ENCODE measurements at regions not wholly inside any gene's neighbourhood (a gene's known extent, or its start where the extent isn't known, plus 50 kb on each side); places are given as distances from the start of the nearest gene placed in this dataset.
A peak's percentile ranks its signal among the peaks of the same experiment; 100 is the strongest.

GRCh38 chr4:134634301-134634700, 432.7 kb upstream of the PABPC4L start:
- no peak for DNase-seq (ENCODE audit: low read depth, low spot score)
- ChIA-PET POLR2A (no interaction called here), CTCF (no interaction called here)
- no peaks in the 10 kb centered on the region for H3K4me1 ChIP-seq (ENCODE audit: control insufficient read depth, extremely low read depth, insufficient read depth, low read length)
- no peaks in the 10 kb centered on the region for H3K9me1 ChIP-seq (replicated peaks; ENCODE audit: control insufficient read depth, extremely low read depth, insufficient read depth, low read length)
- H3K79me2 ChIP-seq (ENCODE audit: control insufficient read depth, insufficient read depth, low read length) = no peaks in the 10 kb centered on the region
- no peaks in the 10 kb centered on the region for H3K27me3 ChIP-seq (ENCODE audit: control insufficient read depth in 2 of 2, insufficient read depth in 2 of 2, low read length in 2 of 2)
- BruUV-seq (replicated peaks) = no TSS peak
- H3K4me3 ChIP-seq (replicated peaks in 1 of 3; ENCODE audit: insufficient read depth in 1 of 3, low read depth in 1 of 3, low read length in 3 of 3) = no peak overlapping the region
- no peak for FAIRE-seq
- no peak overlapping the region for H3K27ac ChIP-seq (ENCODE audit: insufficient read depth, low read depth, low read length)
- H3K4me2 ChIP-seq (ENCODE audit: insufficient read depth, low read length) = no peak overlapping the region
- H3K9me3 ChIP-seq (replicated peaks; ENCODE audit: control insufficient read depth, insufficient read depth, low read length) = no peaks in the 10 kb centered on the region
- H2AFZ ChIP-seq (ENCODE audit: low read depth, low read length) = peak overlapping the region; percentile 4
- dilution Hi-C loops (cut with MboI; ENCODE audit: extremely low pct_ligation_motif_present, low sequenced_read_pairs) (no loop called here), intact Hi-C loops (cut with micrococcal nuclease) (no loop called here)
- no peak overlapping the region for H3K9ac ChIP-seq (replicated peaks; ENCODE audit: extremely low read depth, insufficient read depth, low read length)
- no peaks in the 10 kb centered on the region for H4K20me1 ChIP-seq (replicated peaks; ENCODE audit: control insufficient read depth, extremely low read depth, insufficient read depth, low read length)
- no peaks in the 10 kb centered on the region for H3K36me3 ChIP-seq (ENCODE audit: control insufficient read depth in 2 of 2, extremely low read depth in 1 of 2, insufficient read depth in 2 of 2, low read length in 2 of 2)
- TF ChIP-seq FOS (IDR thresholded peaks at IDR 0.05; ENCODE audit: borderline replicate concordance, insufficient read depth, low read length) = no peak
- TF ChIP-seq MAX (IDR thresholded peaks at IDR 0.05; ENCODE audit: insufficient read depth, insufficient read length) = no peak

GRCh38 chr4:134632056-134632455, 430.5 kb upstream of the PABPC4L start:
- BruUV-seq (replicated peaks) = no TSS peak
- Histone ChIP-seq H3K36me3 (ENCODE audit: control insufficient read depth in 2 of 2, extremely low read depth in 1 of 2, insufficient read depth in 2 of 2, low read length in 2 of 2) (no peaks in the 10 kb centered on the region), H2AFZ (ENCODE audit: low read depth, low read length) (no peak overlapping the region), H4K20me1 (replicated peaks; ENCODE audit: control insufficient read depth, extremely low read depth, insufficient read depth, low read length) (no peaks in the 10 kb centered on the region), H3K27me3 (ENCODE audit: control insufficient read depth in 2 of 2, insufficient read depth in 2 of 2, low read length in 2 of 2) (no peaks in the 10 kb centered on the region), H3K4me1 (ENCODE audit: control insufficient read depth, extremely low read depth, insufficient read depth, low read length) (no peaks in the 10 kb centered on the region), H3K9ac (replicated peaks; ENCODE audit: extremely low read depth, insufficient read depth, low read length) (no peak overlapping the region), H3K79me2 (ENCODE audit: control insufficient read depth, insufficient read depth, low read length) (no peaks in the 10 kb centered on the region), H3K4me3 (replicated peaks in 1 of 3; ENCODE audit: insufficient read depth in 1 of 3, low read depth in 1 of 3, low read length in 3 of 3) (no peak overlapping the region), H3K27ac (ENCODE audit: insufficient read depth, low read depth, low read length) (no peak overlapping the region), H3K9me3 (replicated peaks; ENCODE audit: control insufficient read depth, insufficient read depth, low read length) (no peaks in the 10 kb centered on the region), H3K9me1 (replicated peaks; ENCODE audit: control insufficient read depth, extremely low read depth, insufficient read depth, low read length) (no peaks in the 10 kb centered on the region), H3K4me2 (ENCODE audit: insufficient read depth, low read length) (no peak overlapping the region)
- FAIRE-seq (no peak), DNase-seq (ENCODE audit: low read depth, low spot score) (no peak)
- ChIA-PET CTCF (no interaction called here), POLR2A (no interaction called here)
- dilution Hi-C loops (cut with MboI; ENCODE audit: extremely low pct_ligation_motif_present, low sequenced_read_pairs) (no loop called here), intact Hi-C loops (cut with micrococcal nuclease) (no loop called here)
- TF ChIP-seq MAX (IDR thresholded peaks at IDR 0.05; ENCODE audit: insufficient read depth, insufficient read length) (no peak), POLR2A (IDR thresholded peaks at IDR 0.05; ENCODE audit: low read depth, low read length) (no peak), EZH2 (IDR thresholded peaks at IDR 0.05; ENCODE audit: borderline replicate concordance, low read depth, low read length, severe bottlenecking) (no peak), CTCF (IDR thresholded peaks at IDR 0.05; ENCODE audit: extremely low read depth in 1 of 2, insufficient read depth in 1 of 2, low read depth in 1 of 2, low read length in 2 of 2) (no peak), JUN (IDR thresholded peaks at IDR 0.05; ENCODE audit: borderline replicate concordance, insufficient read depth, insufficient read length, low read depth) (no peak), POLR2AphosphoS5 (IDR thresholded peaks at IDR 0.05; ENCODE audit: insufficient read depth, low read depth, low read length) (no peak), FOS (IDR thresholded peaks at IDR 0.05; ENCODE audit: borderline replicate concordance, insufficient read depth, low read length) (no peak), GATA2 (IDR thresholded peaks at IDR 0.05; ENCODE audit: insufficient read depth, insufficient read length, low read depth, low read length) (no peak), MYC (IDR thresholded peaks at IDR 0.05; ENCODE audit: low read depth, low read length) (no peak)
